NT2/D1 (cell line): ENCODE measurements at regions not wholly inside any gene's neighbourhood (a gene's known extent, or its start where the extent isn't known, plus 50 kb on each side); places are given as distances from the start of the nearest gene placed in this dataset.

ENCODE experiments used
- SUZ12 ChIP-seq: IDR thresholded peaks from 2 replicates; pipeline ENCODE4 v1.6.1; 2011; ENCODE audit not compliant: insufficient read length, insufficient read depth; ENCODE audit errors: extremely low read depth
- YY1 ChIP-seq: IDR thresholded peaks from 2 replicates; pipeline ENCODE4 v1.6.1; 2011; ENCODE audit not compliant: insufficient read length, insufficient read depth
- ZNF274 ChIP-seq: IDR thresholded peaks from 2 replicates; pipeline ENCODE4 v1.6.1; 2011; ENCODE audit warnings: mild to moderate bottlenecking, low read depth, low read length

GRCh38 chr1:172894349-172895049, 156.2 kb downstream of the TNFSF18 start:
- no peak for TF ChIP-seq ZNF274
- TF ChIP-seq YY1, result no peak
- TF ChIP-seq SUZ12, result no peak
